Heart left ventricle (tissue), 13 donors: ENCODE measurements at regions not wholly inside any gene's neighbourhood (a gene's known extent, or its start where the extent isn't known, plus 50 kb on each side); places are given as distances from the start of the nearest gene placed in this dataset.

Source experiments
- CTCF ChIP-seq, 12 donors: fragments of 200-600 bp; sonication (generic) in 4 of 12; IDR thresholded peaks; one replicate each; pipeline versions ENCODE4 v1.5.0 to v1.8.0; 2018 to 2022; ENCODE audit warnings: antibody characterized with exemption in 12 of 12, mild to moderate bottlenecking in 5 of 12
- POLR2A ChIP-seq, 2 donors: fragments of 450-650 bp; IDR thresholded peaks; one replicate each; pipeline ENCODE4 v1.6.1; 2017; ENCODE audit warnings: antibody characterized with exemption in 2 of 2, mild to moderate bottlenecking in 2 of 2, moderate library complexity in 2 of 2
- donor health status: ischemic (EF 13 %, LVEDD 7.1; RV severe dilation, severe dysfunction).
- donor health status: DM: no; HTN: yes; CAD: no.
- donor health status: DM: no; HTN: no; CAD: no.
- donor health status: ischemic (EF 25% LVEDD 6.9; RV normal size, moderate dysfunction).
- donor health status: ischemic (EF 25% LVEDD 5.7; RV mildly dilated, moderate dysfunction).
- donor health status: ischemic (EF 35%, LVEDD 5.7; RV mildly dilated, moderate dysfunction).
- donor health status: nonischemic (EF 11% LVEDD 7.7; RV severe dilation, severe dysfunction).
- donor health status: DM: yes; HTN: yes; CAD: no.
- donor health status: PGD.
- donor health status: ischemic (EF 29% LVEDD 5.4; RV normal size, mild dysfunction).
- donor health status: nonischemic (EF 23%, LVEDD 6.1; RV moderate dilation, normal function).

- TF ChIP-seq CTCF (IDR thresholded peaks at IDR 0.05) (peak in 2 of 12 donors; percentile 17 to 23), POLR2A (IDR thresholded peaks at IDR 0.05) (no peak)
Measured at GRCh38 chr10:78381107-78381506, 347.4 kb downstream of the RPS24 start.
